HepG2 (cell line): ENCODE measurements at regions not wholly inside any gene's neighbourhood (a gene's known extent, or its start where the extent isn't known, plus 50 kb on each side); places are given as distances from the start of the nearest gene placed in this dataset.

ENCODE experiments used
- ATAC-seq: fragments of 200-7000 bp; cut with Tn5 transposase; 3 replicates; pipeline ENCODE4 v1.9.1; 2020; ENCODE audit warnings: mild to moderate bottlenecking, moderate library complexity
- BruUV-seq: library from RNA; stranded (reverse); fragments of 400-500 nt; replicated peaks from 2 replicates; lab custom pipeline; 2021; lab: Mats Ljungman, UMichigan
- CTCF ChIA-PET: fragments of 300-600 bp; formaldehyde crosslinking; extraction: SDS; loops from one replicate; lab custom pipeline; 2021; ENCODE audit warnings: low total read pairs, inconsistent platforms, low intra/inter-chr PET ratio; lab: Yijun Ruan, JAX
- POLR2A ChIA-PET: fragments of 350-600 bp; sonication (Branson Sonifier 250); formaldehyde crosslinking; loops from one replicate; lab custom pipeline; 2020; ENCODE audit warnings: antibody characterized with exemption, inconsistent platforms; lab: Yijun Ruan, JAX
- DNase-seq: peaks from one replicate; pipeline ENCODE4 v3.0.0-alpha.2; 2015; ENCODE audit warnings: low spot score
- FAIRE-seq: peaks from 3 replicates; lab custom pipeline; 2011; peaks lifted over from hg19 to GRCh38; lab: Jason Lieb, UNC
- H2AFZ ChIP-seq: one replicate; pipeline ENCODE4 v1.6.1; 2011; ENCODE audit warnings: low read length, inconsistent platforms
- H3K27ac ChIP-seq: fragments of 300-600 bp; 3 replicates; pipeline ENCODE4 v1.8.0; 2011; ENCODE audit warnings: mixed run types, mild to moderate bottlenecking, mixed read lengths, low read length, inconsistent platforms; ENCODE audit not compliant: insufficient read depth; ENCODE audit errors: extremely low read length
- H3K27me3 ChIP-seq, 2 experiments: fragments of 200-600 bp in 1 of 2; 2 replicates in 1 of 2; 3 replicates in 1 of 2; pipeline versions ENCODE4 v1.6.0 to v1.8.0; 2011; ENCODE audit warnings: low read length in 2 of 2, mild to moderate bottlenecking in 2 of 2, moderate library complexity in 2 of 2, inconsistent platforms in 1 of 2; ENCODE audit not compliant: insufficient read depth in 2 of 2, control insufficient read depth in 1 of 2
- H3K36me3 ChIP-seq, 2 experiments: fragments of 200-600 bp in 1 of 2; replicated peaks in 1 of 2; 2 replicates in 1 of 2; 3 replicates in 1 of 2; pipeline versions ENCODE4 v1.5.1 to v1.8.0; 2011; ENCODE audit warnings: low read length in 2 of 2, inconsistent platforms in 1 of 2; ENCODE audit not compliant: insufficient read depth in 2 of 2, control insufficient read depth in 1 of 2
- H3K4me1 ChIP-seq: 2 replicates; pipeline ENCODE4 v1.5.1; 2012; ENCODE audit warnings: low read length, inconsistent platforms; ENCODE audit not compliant: insufficient read depth
- H3K4me2 ChIP-seq: 2 replicates; pipeline ENCODE4 v1.6.0; 2011; ENCODE audit warnings: low read depth, low read length, inconsistent platforms
- H3K4me3 ChIP-seq, 3 experiments: fragments of 200-600 bp in 1 of 3; sonication (generic), shearing (Covaris generic) in 1 of 3; replicated peaks in 1 of 3; 2 replicates each; pipeline ENCODE4 v1.5.1; 2011 to 2016; ENCODE audit warnings: low read length in 3 of 3, inconsistent platforms in 2 of 3, low read depth in 2 of 3, mild to moderate bottlenecking in 2 of 3, control low read depth in 1 of 3, mixed read lengths in 1 of 3; ENCODE audit not compliant: insufficient read depth in 1 of 3
- H3K79me2 ChIP-seq: one replicate; pipeline ENCODE4 v1.6.1; 2011; ENCODE audit warnings: low read length, inconsistent platforms; ENCODE audit not compliant: insufficient read depth
- H3K9ac ChIP-seq: 2 replicates; pipeline ENCODE4 v1.6.0; 2011; ENCODE audit warnings: mild to moderate bottlenecking, low read depth, low read length, inconsistent platforms; ENCODE audit not compliant: insufficient read depth
- H3K9me3 ChIP-seq: 2 replicates; pipeline ENCODE4 v1.5.1; 2012; ENCODE audit warnings: mild to moderate bottlenecking, low read length
- H4K20me1 ChIP-seq: 2 replicates; pipeline ENCODE4 v1.6.0; 2011; ENCODE audit warnings: inconsistent platforms, mild to moderate bottlenecking, low read length, moderate library complexity; ENCODE audit not compliant: insufficient read depth
- GPN1 ChIP-seq: sonication (generic); formaldehyde crosslinking; IDR thresholded peaks from 2 replicates; pipeline ENCODE4 v1.5.1; 2020; ENCODE audit warnings: missing genetic modification reagents, borderline replicate concordance
- IRX3 ChIP-seq: sonication (generic); formaldehyde crosslinking; IDR thresholded peaks from 2 replicates; pipeline ENCODE4 v1.8.1; 2023; ENCODE audit warnings: mild to moderate bottlenecking, low read depth, missing genetic modification reagents, borderline replicate concordance
- ISX ChIP-seq: sonication (generic); formaldehyde crosslinking; conservative IDR thresholded peaks from 2 replicates; pipeline ENCODE4 v1.5.0; 2020; ENCODE audit warnings: missing genetic modification reagents
- JDP2 ChIP-seq: sonication (generic); formaldehyde crosslinking; IDR thresholded peaks from 2 replicates; pipeline ENCODE4 v1.8.1; 2022; ENCODE audit warnings: missing genetic modification reagents, borderline replicate concordance
- POLR2A ChIP-seq, 2 experiments: IDR thresholded peaks; 2 replicates each; pipeline ENCODE4 v1.6.1; 2011; ENCODE audit warnings: low read depth in 2 of 2, low read length in 2 of 2, mild to moderate bottlenecking in 1 of 2, moderate library complexity in 1 of 2; ENCODE audit not compliant: insufficient read depth in 1 of 2
- ZNF292 ChIP-seq: sonication (generic); formaldehyde crosslinking; IDR thresholded peaks from 2 replicates; pipeline ENCODE4 v1.8.1; 2022; ENCODE audit warnings: mild to moderate bottlenecking, low read depth, missing genetic modification reagents, borderline replicate concordance
- WGBS: methylation state at CpG from one replicate; pipeline ENCODE4 v1.1.6; 2017; ENCODE audit warnings: low lambda C conversion rate; 5-methylcytosine and 5-hydroxymethylcytosine counted together
- in situ Hi-C: cut with HindIII; loops from 2 replicates; pipeline ENCODE4 v1.10.0; 2017; ENCODE audit warnings: low pct_unique_long_range_greater_than_20kb; ENCODE audit not compliant: extremely low pct_ligation_motif_present
- intact Hi-C: fragments of 100-400 bp; cut with micrococcal nuclease; formaldehyde crosslinking; loops from one replicate; pipeline ENCODE4 v1.10.0; 2022; ENCODE audit not compliant: unreplicated experiment
- TF ChIP-seq, protein P1 (sequence below): sonication (generic); formaldehyde crosslinking; IDR thresholded peaks from 2 replicates; pipeline ENCODE4 v1.4.0; 2020; ENCODE audit warnings: missing genetic modification reagents, borderline replicate concordance
- TF ChIP-seq, protein P2 (sequence below): IDR thresholded peaks from 2 replicates; pipeline ENCODE4 v1.6.1; 2016; ENCODE audit warnings: low read depth, control low read depth
- TF ChIP-seq, protein P3 (sequence below): sonication (generic); formaldehyde crosslinking; IDR thresholded peaks from 2 replicates; pipeline ENCODE4 v1.5.1; 2020; ENCODE audit warnings: mild to moderate bottlenecking, missing genetic modification reagents

DNA sequence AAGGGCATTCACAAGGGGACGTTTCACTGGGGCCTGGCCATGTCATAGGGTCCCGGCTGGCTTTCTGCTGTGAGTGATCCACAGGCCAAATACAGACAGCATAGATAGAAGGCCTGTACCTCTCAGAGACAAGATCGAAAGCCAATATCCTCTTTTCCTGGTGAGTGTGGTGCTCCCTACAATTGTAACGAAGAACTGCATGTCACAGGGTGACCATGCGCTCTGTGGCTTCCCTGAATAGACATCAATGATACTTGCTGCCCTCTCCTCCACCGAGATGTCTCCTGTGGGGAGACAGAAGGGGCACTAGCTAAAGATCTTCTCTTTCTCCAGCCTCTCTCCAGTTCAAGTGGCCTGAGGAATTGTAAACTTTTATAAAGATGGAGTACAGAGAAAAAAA is 226.1 kb upstream of the POU2AF2 start:
- H3K9ac ChIP-seq, result no peak overlapping the region
- H4K20me1 ChIP-seq, result no peaks in the 10 kb centered on the region
- no peaks in the 10 kb centered on the region for H3K79me2 ChIP-seq
- no peak overlapping the region for H3K4me2 ChIP-seq
- DNase-seq (no peak), FAIRE-seq (no peak), ATAC-seq (no peak)
- CTCF ChIA-PET, result no interaction called here
- TF ChIP-seq, protein P1, sequence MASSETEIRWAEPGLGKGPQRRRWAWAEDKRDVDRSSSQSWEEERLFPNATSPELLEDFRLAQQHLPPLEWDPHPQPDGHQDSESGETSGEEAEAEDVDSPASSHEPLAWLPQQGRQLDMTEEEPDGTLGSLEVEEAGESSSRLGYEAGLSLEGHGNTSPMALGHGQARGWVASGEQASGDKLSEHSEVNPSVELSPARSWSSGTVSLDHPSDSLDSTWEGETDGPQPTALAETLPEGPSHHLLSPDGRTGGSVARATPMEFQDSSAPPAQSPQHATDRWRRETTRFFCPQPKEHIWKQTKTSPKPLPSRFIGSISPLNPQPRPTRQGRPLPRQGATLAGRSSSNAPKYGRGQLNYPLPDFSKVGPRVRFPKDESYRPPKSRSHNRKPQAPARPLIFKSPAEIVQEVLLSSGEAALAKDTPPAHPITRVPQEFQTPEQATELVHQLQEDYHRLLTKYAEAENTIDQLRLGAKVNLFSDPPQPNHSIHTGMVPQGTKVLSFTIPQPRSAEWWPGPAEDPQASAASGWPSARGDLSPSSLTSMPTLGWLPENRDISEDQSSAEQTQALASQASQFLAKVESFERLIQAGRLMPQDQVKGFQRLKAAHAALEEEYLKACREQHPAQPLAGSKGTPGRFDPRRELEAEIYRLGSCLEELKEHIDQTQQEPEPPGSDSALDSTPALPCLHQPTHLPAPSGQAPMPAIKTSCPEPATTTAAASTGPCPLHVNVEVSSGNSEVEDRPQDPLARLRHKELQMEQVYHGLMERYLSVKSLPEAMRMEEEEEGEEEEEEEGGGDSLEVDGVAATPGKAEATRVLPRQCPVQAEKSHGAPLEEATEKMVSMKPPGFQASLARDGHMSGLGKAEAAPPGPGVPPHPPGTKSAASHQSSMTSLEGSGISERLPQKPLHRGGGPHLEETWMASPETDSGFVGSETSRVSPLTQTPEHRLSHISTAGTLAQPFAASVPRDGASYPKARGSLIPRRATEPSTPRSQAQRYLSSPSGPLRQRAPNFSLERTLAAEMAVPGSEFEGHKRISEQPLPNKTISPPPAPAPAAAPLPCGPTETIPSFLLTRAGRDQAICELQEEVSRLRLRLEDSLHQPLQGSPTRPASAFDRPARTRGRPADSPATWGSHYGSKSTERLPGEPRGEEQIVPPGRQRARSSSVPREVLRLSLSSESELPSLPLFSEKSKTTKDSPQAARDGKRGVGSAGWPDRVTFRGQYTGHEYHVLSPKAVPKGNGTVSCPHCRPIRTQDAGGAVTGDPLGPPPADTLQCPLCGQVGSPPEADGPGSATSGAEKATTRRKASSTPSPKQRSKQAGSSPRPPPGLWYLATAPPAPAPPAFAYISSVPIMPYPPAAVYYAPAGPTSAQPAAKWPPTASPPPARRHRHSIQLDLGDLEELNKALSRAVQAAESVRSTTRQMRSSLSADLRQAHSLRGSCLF (CRISPR knock-in tag), result no peak
- no peak for TF ChIP-seq ISX (CRISPR knock-in tag)
- no peak for TF ChIP-seq ZNF292 (CRISPR knock-in tag)
- 16% methylated on average over 4 of the region's 6 CpGs for WGBS
- no peak overlapping the region for H3K27ac ChIP-seq
- H2AFZ ChIP-seq, result no peak overlapping the region
- H3K27me3 ChIP-seq, result no peaks in the 10 kb centered on the region; a peak in 2 of 5 replicates
- POLR2A ChIA-PET, result no interaction called here
- BruUV-seq, result no TSS peak
- H3K36me3 ChIP-seq, result no peaks in the 10 kb centered on the region
- intact Hi-C loops (no loop called here), in situ Hi-C loops (no loop called here)
- no peaks in the 10 kb centered on the region for H3K4me1 ChIP-seq
- H3K4me3 ChIP-seq, result no peak overlapping the region
- H3K9me3 ChIP-seq, result no peaks in the 10 kb centered on the region

DNA sequence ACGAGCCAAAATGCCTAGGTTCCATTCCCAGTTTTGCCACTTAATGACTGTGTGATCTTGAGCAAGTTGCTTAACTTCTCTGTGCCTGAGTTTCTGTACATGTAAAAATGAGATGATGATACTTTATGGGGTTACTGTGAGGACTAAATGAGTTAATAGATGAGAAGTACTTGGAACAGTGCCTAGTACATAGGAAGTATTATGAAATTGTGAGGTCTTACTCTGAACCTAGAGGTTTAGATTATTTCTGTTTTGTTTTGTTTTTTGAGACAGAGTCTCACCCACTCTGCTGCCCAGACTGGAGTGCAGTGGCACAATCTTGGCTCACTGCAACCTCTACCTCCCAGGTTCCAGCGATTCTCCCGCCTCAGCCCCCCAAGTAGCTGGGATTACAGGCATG is 227.0 kb upstream of the POU2AF2 start:
- Histone ChIP-seq H3K4me2 (no peak overlapping the region), H3K79me2 (no peaks in the 10 kb centered on the region), H3K27ac (no peak overlapping the region), H3K4me3 (no peak overlapping the region), H3K9ac (no peak overlapping the region), H3K27me3 (peaks cover 0 to 4% of the 10 kb centered on the region in 2 experiments; a peak in 2 of 5 replicates), H3K9me3 (no peaks in the 10 kb centered on the region), H3K4me1 (no peaks in the 10 kb centered on the region), H3K36me3 (no peaks in the 10 kb centered on the region), H4K20me1 (no peaks in the 10 kb centered on the region), H2AFZ (no peak overlapping the region)
- no peak for DNase-seq
- CTCF ChIA-PET, result no interaction called here
- in situ Hi-C loops (no loop called here), intact Hi-C loops (no loop called here)
- no TSS peak for BruUV-seq
- no peak for FAIRE-seq
- ATAC-seq, result no peak
- WGBS, result 10% methylated on average over 3 of the region's 3 CpGs
- POLR2A ChIA-PET, result no interaction called here
- no peak for TF ChIP-seq POLR2A (IDR thresholded peaks at IDR 0.05; ENCODE audit: insufficient read depth in 1 of 2, low read depth in 2 of 2, low read length in 2 of 2)
- TF ChIP-seq, protein P2, sequence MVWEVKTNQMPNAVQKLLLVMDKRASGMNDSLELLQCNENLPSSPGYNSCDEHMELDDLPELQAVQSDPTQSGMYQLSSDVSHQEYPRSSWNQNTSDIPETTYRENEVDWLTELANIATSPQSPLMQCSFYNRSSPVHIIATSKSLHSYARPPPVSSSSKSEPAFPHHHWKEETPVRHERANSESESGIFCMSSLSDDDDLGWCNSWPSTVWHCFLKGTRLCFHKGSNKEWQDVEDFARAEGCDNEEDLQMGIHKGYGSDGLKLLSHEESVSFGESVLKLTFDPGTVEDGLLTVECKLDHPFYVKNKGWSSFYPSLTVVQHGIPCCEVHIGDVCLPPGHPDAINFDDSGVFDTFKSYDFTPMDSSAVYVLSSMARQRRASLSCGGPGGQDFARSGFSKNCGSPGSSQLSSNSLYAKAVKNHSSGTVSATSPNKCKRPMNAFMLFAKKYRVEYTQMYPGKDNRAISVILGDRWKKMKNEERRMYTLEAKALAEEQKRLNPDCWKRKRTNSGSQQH (CRISPR knock-in tag), result no peak
- no peak for TF ChIP-seq JDP2 (CRISPR knock-in tag)
- TF ChIP-seq GPN1, result no peak
- TF ChIP-seq IRX3 (CRISPR knock-in tag), result no peak
- TF ChIP-seq, protein P3, sequence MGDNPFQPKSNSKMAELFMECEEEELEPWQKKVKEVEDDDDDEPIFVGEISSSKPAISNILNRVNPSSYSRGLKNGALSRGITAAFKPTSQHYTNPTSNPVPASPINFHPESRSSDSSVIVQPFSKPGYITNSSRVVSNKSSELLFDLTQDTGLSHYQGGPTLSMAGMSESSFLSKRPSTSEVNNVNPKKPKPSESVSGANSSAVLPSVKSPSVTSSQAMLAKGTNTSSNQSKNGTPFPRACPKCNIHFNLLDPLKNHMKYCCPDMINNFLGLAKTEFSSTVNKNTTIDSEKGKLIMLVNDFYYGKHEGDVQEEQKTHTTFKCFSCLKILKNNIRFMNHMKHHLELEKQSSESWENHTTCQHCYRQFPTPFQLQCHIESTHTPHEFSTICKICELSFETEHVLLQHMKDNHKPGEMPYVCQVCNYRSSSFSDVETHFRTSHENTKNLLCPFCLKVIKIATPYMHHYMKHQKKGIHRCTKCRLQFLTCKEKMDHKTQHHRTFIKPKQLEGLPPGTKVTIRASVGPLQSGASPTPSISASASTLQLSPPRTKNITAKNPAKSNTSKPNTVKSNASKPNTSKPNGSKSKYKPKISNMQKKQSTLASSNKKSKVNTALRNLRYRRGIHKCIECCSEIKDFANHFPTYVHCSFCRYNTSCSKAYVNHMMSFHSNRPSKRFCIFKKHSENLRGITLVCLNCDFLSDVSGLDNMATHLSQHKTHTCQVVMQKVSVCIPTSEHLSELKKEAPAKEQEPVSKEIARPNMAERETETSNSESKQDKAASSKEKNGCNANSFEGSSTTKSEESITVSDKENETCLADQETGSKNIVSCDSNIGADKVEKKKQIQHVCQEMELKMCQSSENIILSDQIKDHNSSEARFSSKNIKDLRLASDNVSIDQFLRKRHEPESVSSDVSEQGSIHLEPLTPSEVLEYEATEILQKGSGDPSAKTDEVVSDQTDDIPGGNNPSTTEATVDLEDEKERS (CRISPR knock-in tag), result no peak
